IPS DF 6.9 (cell line): ENCODE measurements at regions not wholly inside any gene's neighbourhood (a gene's known extent, or its start where the extent isn't known, plus 50 kb on each side); places are given as distances from the start of the nearest gene placed in this dataset.

Experiments used
- DNase-seq: peaks from one replicate; pipeline ENCODE4 v3.0.0-alpha.2; 2013; ENCODE audit warnings: low read depth, low spot score
- H3K27ac ChIP-seq: one replicate; pipeline ENCODE4 v1.5.1; 2013; ENCODE audit warnings: low read length, control low read depth
- H3K27me3 ChIP-seq: 2 replicates; pipeline ENCODE4 v1.6.1; 2013; ENCODE audit warnings: mild to moderate bottlenecking, low read length; ENCODE audit not compliant: control insufficient read depth, insufficient read depth
- H3K36me3 ChIP-seq: 2 replicates; pipeline ENCODE4 v1.6.1; 2013; ENCODE audit warnings: low read length; ENCODE audit not compliant: control insufficient read depth, insufficient read depth
- H3K4me1 ChIP-seq: 2 replicates; pipeline ENCODE4 v1.6.1; 2013; ENCODE audit warnings: low read length; ENCODE audit not compliant: control insufficient read depth, insufficient read depth
- H3K4me3 ChIP-seq: 2 replicates; pipeline ENCODE4 v1.5.1; 2013; ENCODE audit warnings: mild to moderate bottlenecking, low read length
- H3K9me3 ChIP-seq: 2 replicates; pipeline ENCODE4 v1.6.1; 2013; ENCODE audit warnings: low read length, inconsistent platforms; ENCODE audit not compliant: control insufficient read depth, insufficient read depth
- WGBS: extraction: QIAGEN DNeasy Blood & Tissue Kit; methylation state at CpG from one replicate; pipeline ENCODE4 v1.1.7; 2013; ENCODE audit warnings: mixed read lengths, missing lambda C conversion rate; ENCODE audit not compliant: insufficient read length, insufficient coverage; 5-methylcytosine and 5-hydroxymethylcytosine counted together

DNA sequence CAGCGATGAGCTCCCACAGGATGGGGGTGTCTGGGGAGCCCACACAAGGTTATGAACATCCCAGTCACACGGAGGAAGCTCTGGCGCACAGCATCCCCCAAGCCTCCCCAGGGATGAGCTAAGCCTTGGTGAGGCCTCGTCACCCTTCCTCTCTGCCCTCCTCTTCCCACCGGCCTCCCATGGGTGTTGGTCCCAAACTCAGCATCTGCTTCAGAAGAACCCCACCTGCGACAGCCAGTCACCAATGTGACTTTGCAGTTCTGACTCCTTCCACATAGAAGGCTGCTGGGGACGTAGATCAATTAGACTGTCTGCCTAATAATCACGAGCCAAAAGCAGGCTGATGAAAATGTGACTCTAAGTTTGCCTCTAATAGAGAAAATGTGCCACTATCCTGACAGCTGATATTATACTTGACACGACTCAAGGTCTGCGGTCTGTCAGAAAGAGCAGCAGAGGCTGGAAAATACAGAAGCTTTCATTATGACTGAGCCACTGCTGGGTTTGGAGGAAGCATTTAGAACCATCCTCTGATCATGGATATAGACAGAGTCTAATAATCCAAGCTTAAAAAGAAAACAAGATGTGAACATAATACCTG lies 116.0 kb upstream of the PFKP start:
- WGBS: no CpG with 5 or more reads among the region's 10 CpGs
- DNase-seq: no peak
- no peak overlapping the region for H3K27ac ChIP-seq
- no peaks in the 10 kb centered on the region; the same call in 1 of the 2 replicates for H3K4me1 ChIP-seq
- H3K27me3 ChIP-seq: no peaks in the 10 kb centered on the region
- no peaks in the 10 kb centered on the region for H3K36me3 ChIP-seq
- no peak overlapping the region for H3K4me3 ChIP-seq
- H3K9me3 ChIP-seq: no peaks in the 10 kb centered on the region

DNA sequence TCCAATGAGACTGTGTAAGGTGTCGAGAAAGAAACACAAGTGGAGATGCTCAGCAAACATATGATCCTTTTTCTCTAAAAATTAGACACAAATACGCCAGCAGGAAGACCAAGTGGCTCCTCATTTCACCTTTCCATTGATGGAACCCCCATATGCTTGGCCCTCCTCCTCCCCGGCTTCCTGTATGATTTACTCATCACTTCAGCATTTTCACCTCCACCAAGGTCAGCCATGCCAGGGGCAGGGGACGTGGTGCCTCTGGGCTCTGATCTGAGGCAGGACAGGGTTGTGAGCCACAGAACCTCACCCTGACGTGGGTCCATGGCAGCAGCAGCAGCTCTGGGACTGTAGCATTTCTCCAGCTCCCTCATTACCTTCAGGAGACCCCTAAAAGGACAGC lies 116.8 kb upstream of the PFKP start:
- DNase-seq: no peak
- WGBS: no CpG with 5 or more reads among the region's 5 CpGs
- H3K27ac ChIP-seq: no peak overlapping the region
- H3K36me3 ChIP-seq: no peaks in the 10 kb centered on the region
- no peaks in the 10 kb centered on the region for H3K27me3 ChIP-seq
- no peaks in the 10 kb centered on the region; the same call in 1 of the 2 replicates for H3K4me1 ChIP-seq
- no peak overlapping the region for H3K4me3 ChIP-seq
- H3K9me3 ChIP-seq: no peaks in the 10 kb centered on the region

DNA sequence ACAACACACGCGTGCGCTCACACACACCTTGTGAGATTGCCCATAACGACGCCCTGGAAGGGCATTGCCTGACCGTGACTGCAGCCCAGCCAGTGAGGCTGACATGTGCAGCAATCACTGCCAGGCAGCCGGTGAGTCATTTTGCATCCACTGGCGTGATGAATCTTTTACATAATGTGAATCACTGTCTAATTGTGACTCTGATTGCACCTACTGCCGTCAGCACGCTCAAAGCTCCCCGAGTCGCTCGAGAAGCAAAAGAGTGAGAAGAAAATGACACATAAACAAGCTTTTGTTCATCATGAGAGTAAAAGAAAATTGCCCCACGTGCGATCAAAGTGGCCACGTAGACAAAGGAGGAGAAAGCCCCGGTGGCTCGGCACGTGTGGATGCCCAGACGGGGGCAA lies 117.4 kb upstream of the PFKP start:
- no peak overlapping the region for H3K27ac ChIP-seq
- H3K4me1 ChIP-seq: no peaks in the 10 kb centered on the region; the same call in 1 of the 2 replicates
- H3K36me3 ChIP-seq: no peaks in the 10 kb centered on the region
- no CpG with 5 or more reads among the region's 20 CpGs for WGBS
- H3K4me3 ChIP-seq: no peak overlapping the region
- no peak for DNase-seq
- H3K9me3 ChIP-seq: no peaks in the 10 kb centered on the region
- no peaks in the 10 kb centered on the region for H3K27me3 ChIP-seq

DNA sequence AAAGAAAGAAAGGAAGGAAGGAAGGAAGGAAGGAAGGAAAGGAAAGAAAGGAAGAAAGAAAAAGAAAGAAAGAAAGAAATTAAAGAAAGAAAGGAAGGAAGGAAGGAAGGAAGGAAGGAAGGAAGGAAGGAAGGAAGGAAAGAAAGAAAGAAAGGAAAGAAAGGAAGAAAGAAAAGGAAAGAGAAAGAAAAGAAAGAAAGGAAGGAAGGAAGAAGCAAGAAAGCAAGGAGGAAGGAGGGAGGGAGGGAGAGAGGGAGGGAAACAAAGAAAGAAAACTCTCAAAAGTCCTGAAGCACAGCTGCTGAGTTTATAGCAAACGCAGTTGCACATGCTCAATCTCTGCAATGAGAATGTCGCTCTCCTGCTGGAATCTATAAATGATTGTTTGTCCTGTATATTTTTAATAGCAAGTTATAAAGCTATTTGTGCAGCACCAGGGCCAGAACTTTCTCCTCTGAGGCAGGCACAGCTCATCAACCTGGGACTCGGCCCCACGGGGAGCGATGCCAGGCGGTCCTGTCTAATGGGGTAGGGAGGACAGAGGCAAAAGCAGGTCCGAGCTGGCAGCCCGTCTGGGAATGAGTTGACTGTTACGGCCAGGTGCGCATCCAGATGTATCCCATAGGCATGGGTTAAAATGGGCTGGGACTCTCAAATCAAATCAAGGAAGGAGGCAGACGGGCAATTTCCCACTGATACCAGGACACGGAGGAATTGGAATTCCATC lies 118.0 kb upstream of the PFKP start:
- no peak overlapping the region for H3K4me3 ChIP-seq
- no peak overlapping the region for H3K27ac ChIP-seq
- H3K9me3 ChIP-seq: no peaks in the 10 kb centered on the region
- WGBS: no CpG with 5 or more reads among the region's 12 CpGs
- DNase-seq: no peak
- no peaks in the 10 kb centered on the region for H3K36me3 ChIP-seq
- no peaks in the 10 kb centered on the region for H3K27me3 ChIP-seq
- H3K4me1 ChIP-seq: no peaks in the 10 kb centered on the region; the same call in 1 of the 2 replicates

DNA sequence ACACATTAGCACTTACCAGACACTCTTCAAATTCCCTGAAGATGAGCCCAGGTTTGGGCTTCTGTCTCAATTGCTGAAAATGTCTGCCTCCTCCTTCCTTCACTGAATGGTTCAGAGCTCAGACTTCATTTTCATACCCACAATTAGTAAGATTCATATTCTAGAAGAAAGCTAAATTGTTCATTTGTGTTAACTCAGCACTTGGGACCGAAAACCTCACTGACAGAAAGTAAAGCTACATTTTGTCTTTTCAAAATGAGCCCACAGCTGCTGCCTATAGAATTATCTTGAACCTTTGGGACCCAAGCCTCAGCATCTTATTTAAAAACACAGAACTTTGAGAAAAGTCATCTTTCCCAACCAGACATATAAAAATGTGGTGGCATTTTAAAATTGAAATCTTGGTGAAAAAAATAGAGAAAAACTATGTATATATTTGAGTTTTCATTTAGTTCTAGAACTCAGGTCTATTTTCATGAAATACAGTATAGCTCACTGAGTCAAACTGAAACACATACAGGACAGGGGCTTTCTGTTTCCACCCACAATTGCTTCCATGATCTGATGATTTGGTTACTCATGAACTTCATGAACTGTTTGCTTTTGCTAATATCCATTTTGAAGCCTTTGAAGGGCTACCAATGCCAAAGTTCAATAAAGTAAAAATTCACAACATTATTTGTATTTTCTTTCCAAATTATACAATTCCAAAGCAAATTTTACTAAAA lies 119.1 kb upstream of the PFKP start:
- no peaks in the 10 kb centered on the region for H3K36me3 ChIP-seq
- H3K9me3 ChIP-seq: no peaks in the 10 kb centered on the region
- H3K4me1 ChIP-seq: no peaks in the 10 kb centered on the region; the same call in 1 of the 2 replicates
- H3K27ac ChIP-seq: no peak overlapping the region
- no CpG with 5 or more reads among the region's 1 CpG for WGBS
- H3K27me3 ChIP-seq: no peaks in the 10 kb centered on the region
- no peak overlapping the region for H3K4me3 ChIP-seq
- DNase-seq: no peak

DNA sequence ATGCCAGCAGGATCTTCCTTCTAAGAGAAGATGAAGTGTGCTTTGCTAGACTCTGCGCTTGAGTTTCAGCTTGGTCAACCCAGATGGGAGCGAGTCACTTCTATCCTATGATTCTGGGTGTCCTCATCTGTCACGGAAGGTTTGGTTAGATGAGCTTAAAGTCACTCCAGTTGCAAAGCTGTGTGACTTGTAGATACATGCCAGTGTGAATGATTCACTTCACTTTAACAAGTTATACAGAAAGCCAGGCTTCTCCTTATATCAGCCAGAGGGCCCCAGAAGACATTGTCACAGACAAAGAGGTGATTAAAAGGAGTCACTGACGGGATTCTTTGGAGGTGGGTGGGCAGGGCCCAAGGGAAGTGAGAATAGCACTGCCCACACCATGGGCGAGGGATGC lies 122.6 kb upstream of the PFKP start:
- no peak for DNase-seq
- Histone ChIP-seq H3K27me3 (no peaks in the 10 kb centered on the region), H3K9me3 (no peaks in the 10 kb centered on the region), H3K36me3 (no peaks in the 10 kb centered on the region), H3K27ac (no peak overlapping the region), H3K4me1 (no peaks in the 10 kb centered on the region; the same call in 1 of the 2 replicates), H3K4me3 (no peak overlapping the region)
- no CpG with 5 or more reads among the region's 5 CpGs for WGBS

DNA sequence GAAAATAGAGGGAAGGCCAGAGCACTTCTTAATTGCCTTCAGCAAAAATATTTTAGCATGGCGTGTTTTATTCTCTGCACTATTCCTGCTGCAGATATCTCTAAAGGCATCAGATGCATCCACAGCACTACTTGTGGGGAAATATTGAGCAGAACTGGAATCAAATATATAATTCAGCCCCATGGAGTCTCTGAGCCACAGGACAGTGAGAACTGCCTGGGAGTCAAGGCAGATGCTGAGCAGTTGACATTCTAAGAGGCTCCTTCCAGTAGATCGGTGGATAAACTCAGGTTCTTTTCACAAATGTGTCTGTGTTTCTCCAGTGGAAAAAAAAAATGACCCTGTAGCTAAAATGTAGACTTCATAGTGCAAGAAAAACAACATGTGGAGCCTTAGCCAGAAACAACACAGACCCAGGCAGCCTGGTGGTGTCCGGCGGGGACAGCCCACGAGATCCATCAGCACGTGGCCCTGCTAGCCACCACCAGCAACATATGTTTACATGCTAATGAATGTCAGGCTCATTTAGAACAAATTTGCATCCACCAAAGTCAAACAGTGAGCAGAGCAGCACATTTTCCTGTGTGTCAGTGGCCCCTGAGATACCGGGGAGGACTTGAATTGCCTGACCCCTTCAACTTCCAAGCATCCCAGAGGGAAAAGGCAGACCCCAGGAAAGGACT lies 123.3 kb upstream of the PFKP start:
- Histone ChIP-seq H3K4me3 (no peak overlapping the region), H3K27ac (no peak overlapping the region), H3K36me3 (no peaks in the 10 kb centered on the region)

DNA sequence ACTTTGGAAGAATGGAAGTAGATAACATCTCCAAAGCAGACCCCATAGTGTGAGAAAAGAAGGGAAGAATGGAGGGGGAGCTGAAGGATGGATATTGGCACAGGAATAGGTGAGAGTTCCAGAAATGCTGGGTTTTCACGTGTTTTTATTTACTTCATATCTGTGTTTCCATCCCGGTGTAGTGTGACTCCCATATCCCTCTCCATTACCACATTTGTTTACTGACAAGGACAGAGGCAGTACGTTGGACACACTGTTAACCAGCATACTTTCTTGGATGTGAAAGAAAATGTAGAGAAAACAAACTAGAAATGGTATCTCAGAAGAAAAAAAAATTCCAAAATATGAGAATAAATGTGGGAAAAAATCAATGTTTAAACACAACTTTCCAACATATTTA lies 124.4 kb upstream of the PFKP start:
- Histone ChIP-seq H3K4me1 (no peaks in the 10 kb centered on the region), H3K4me3 (no peak overlapping the region), H3K27me3 (no peaks in the 10 kb centered on the region), H3K9me3 (no peaks in the 10 kb centered on the region), H3K36me3 (no peaks in the 10 kb centered on the region), H3K27ac (no peak overlapping the region)
- WGBS: no CpG with 5 or more reads among the region's 3 CpGs
- DNase-seq: no peak

More for the DNA sequence above, 123.3 kb upstream of the PFKP start:
- no peak for DNase-seq
- no CpG with 5 or more reads among the region's 7 CpGs for WGBS
- Histone ChIP-seq H3K4me1 (no peaks in the 10 kb centered on the region), H3K9me3 (no peaks in the 10 kb centered on the region), H3K27me3 (no peaks in the 10 kb centered on the region)

DNA sequence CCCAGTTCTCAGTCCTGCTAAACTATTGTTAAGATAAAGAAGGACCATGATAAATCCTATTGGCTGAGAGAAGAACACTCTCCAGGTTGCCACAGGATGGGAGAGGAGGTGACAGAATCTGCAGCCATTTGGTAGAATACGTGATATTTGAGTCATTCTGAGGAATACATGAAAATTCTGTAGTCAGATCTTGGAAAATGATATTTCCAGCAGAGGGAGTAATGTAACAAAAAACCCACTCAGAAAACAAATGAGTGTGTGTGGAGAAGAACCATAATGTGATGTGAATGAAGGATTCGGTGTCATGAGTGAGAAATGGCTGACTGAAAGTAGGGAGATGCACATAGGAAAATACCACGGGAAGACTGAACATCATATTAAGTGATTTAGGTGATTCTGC lies 128.5 kb upstream of the PFKP start:
- H3K4me3 ChIP-seq: no peak overlapping the region
- H3K4me1 ChIP-seq: no peaks in the 10 kb centered on the region
- no peaks in the 10 kb centered on the region for H3K27me3 ChIP-seq
- no CpG with 5 or more reads among the region's 3 CpGs for WGBS
- H3K36me3 ChIP-seq: no peaks in the 10 kb centered on the region
- no peaks in the 10 kb centered on the region for H3K9me3 ChIP-seq
- no peak overlapping the region for H3K27ac ChIP-seq
- DNase-seq: no peak

DNA sequence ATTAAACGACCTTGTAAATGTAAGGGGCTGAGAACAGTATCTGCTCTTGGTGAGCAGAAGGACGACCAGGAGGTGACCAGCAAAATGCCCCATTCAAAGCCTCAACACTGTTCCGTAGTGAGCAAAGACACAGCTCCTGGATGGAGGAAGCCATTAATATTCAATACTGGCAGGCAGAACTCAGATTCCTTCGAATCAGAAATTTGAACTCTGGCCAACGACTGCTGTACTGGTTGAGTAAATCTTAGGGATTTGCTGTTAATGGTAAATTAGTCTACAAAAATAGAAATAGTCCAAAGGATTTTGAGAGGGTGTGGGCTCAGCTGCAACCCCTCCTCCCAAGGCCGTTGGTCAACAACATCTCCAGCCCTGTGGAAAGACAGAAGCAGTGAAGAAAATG lies 130.5 kb upstream of the PFKP start:
- no peak for DNase-seq
- no CpG with 5 or more reads among the region's 6 CpGs for WGBS
- Histone ChIP-seq H3K36me3 (no peaks in the 10 kb centered on the region), H3K4me3 (no peak overlapping the region), H3K27me3 (no peaks in the 10 kb centered on the region), H3K4me1 (no peaks in the 10 kb centered on the region), H3K9me3 (no peaks in the 10 kb centered on the region), H3K27ac (no peak overlapping the region)
